Activated gamma-delta T cell treated with Interleukin-2 at 50 U/mL for 16 hours (primary cell): ENCODE measurements at regions not wholly inside any gene's neighbourhood (a gene's known extent, or its start where the extent isn't known, plus 50 kb on each side); places are given as distances from the start of the nearest gene placed in this dataset.

ENCODE experiments used
- DNase-seq: peaks from one replicate; pipeline ENCODE4 v3.0.0-alpha.2; 2020

- no peak for DNase-seq
Measured at GRCh38 chr3:16079519-16079918, 95.0 kb upstream of the GALNT15 start.

GRCh38 chr3:16081661-16082060, 92.8 kb upstream of the GALNT15 start:
- DNase-seq: no peak

GRCh38 chr3:16084887-16085286, 89.6 kb upstream of the GALNT15 start:
- no peak for DNase-seq

- DNase-seq: no peak
Measured at GRCh38 chr3:16085410-16085809, 89.1 kb upstream of the GALNT15 start.

GRCh38 chr3:16085884-16086608, 88.4 kb upstream of the GALNT15 start:
- DNase-seq: no peak

- DNase-seq: no peak
Measured at GRCh38 chr3:16086690-16087089, 87.8 kb upstream of the GALNT15 start.

- no peak for DNase-seq
Measured at GRCh38 chr3:16088496-16088895, 86.0 kb upstream of the GALNT15 start.

GRCh38 chr3:16089521-16089920, 85.0 kb upstream of the GALNT15 start:
- DNase-seq: no peak

- DNase-seq: no peak
Measured at GRCh38 chr3:16090024-16090423, 84.5 kb upstream of the GALNT15 start.

- DNase-seq: no peak
Measured at GRCh38 chr3:16090706-16091105, 83.8 kb upstream of the GALNT15 start.

- DNase-seq: no peak
Measured at GRCh38 chr3:16092923-16093322, 81.6 kb upstream of the GALNT15 start.

- DNase-seq: no peak
Measured at GRCh38 chr3:16101295-16102186, 72.9 kb upstream of the GALNT15 start.

GRCh38 chr3:16102187-16102561, 72.3 kb upstream of the GALNT15 start:
- DNase-seq: no peak

- no peak for DNase-seq
Measured at GRCh38 chr3:16102905-16103364, 71.5 kb upstream of the GALNT15 start.

- DNase-seq: no peak
Measured at GRCh38 chr3:16103472-16103871, 71.0 kb upstream of the GALNT15 start.

GRCh38 chr3:16104156-16104555, 70.3 kb upstream of the GALNT15 start:
- DNase-seq: no peak

GRCh38 chr3:16106050-16106449, 68.4 kb upstream of the GALNT15 start:
- no peak for DNase-seq

GRCh38 chr3:16108424-16108823, 66.1 kb upstream of the GALNT15 start:
- no peak for DNase-seq

GRCh38 chr3:16109929-16110328, 64.6 kb upstream of the GALNT15 start:
- no peak for DNase-seq

GRCh38 chr3:16112910-16113504, 61.5 kb upstream of the GALNT15 start:
- no peak for DNase-seq

- DNase-seq: no peak
Measured at GRCh38 chr3:16113704-16114103, 60.8 kb upstream of the GALNT15 start.

- no peak for DNase-seq
Measured at GRCh38 chr3:16114429-16114828, 60.1 kb upstream of the GALNT15 start.

GRCh38 chr3:16114930-16115329, 59.5 kb upstream of the GALNT15 start:
- DNase-seq: no peak

- DNase-seq: no peak
Measured at GRCh38 chr3:16118396-16118795, 56.1 kb upstream of the GALNT15 start.
